IMR-90 (cell line): ENCODE measurements at regions not wholly inside any gene's neighbourhood (a gene's known extent, or its start where the extent isn't known, plus 50 kb on each side); places are given as distances from the start of the nearest gene placed in this dataset.

ENCODE experiments used
- ATAC-seq: fragments of 200-7000 bp; cut with Tn5 transposase; 2 replicates; pipeline ENCODE4 v1.9.1; 2020; ENCODE audit warnings: low read depth, mild to moderate bottlenecking, moderate library complexity
- BruUV-seq: library from RNA; stranded (reverse); fragments of 400-500 nt; replicated peaks from 2 replicates; lab custom pipeline; 2021; lab: Mats Ljungman, UMichigan
- CTCF ChIA-PET: fragments of 300-600 bp; formaldehyde crosslinking; extraction: SDS; loops from one replicate; lab custom pipeline; 2021; ENCODE audit warnings: antibody characterized with exemption; lab: Yijun Ruan, JAX
- POLR2A ChIA-PET: fragments of 300-600 bp; sonication (Branson Sonifier 250); formaldehyde crosslinking; loops from one replicate; lab custom pipeline; 2022; ENCODE audit warnings: antibody characterized with exemption; ENCODE audit not compliant: unreplicated experiment; lab: Charles Lee
- DNase-seq: peaks from one replicate; pipeline ENCODE4 v3.0.0; 2013
- H2AFZ ChIP-seq: replicated peaks from 2 replicates; pipeline ENCODE3; 2013; ENCODE audit warnings: low read length, mild to moderate bottlenecking; ENCODE audit not compliant: poor library complexity
- H2AK5ac ChIP-seq: 2 replicates; pipeline ENCODE4 v1.6.1; 2013; ENCODE audit warnings: low read depth, low read length, inconsistent platforms
- H2AK9ac ChIP-seq: replicated peaks from 2 replicates; pipeline ENCODE3; 2013; ENCODE audit warnings: mild to moderate bottlenecking, low read depth, low read length, moderate library complexity; ENCODE audit not compliant: poor library complexity
- H2BK120ac ChIP-seq: 2 replicates; pipeline ENCODE4 v1.6.1; 2013; ENCODE audit warnings: low read depth, low read length, inconsistent platforms
- H2BK15ac ChIP-seq: 3 replicates; pipeline ENCODE4 v1.6.1; 2013; ENCODE audit warnings: low read depth, low read length, inconsistent platforms
- H2BK20ac ChIP-seq: 2 replicates; pipeline ENCODE4 v1.6.1; 2013; ENCODE audit warnings: low read depth, mild to moderate bottlenecking, inconsistent platforms, low read length, moderate library complexity
- H2BK5ac ChIP-seq: 2 replicates; pipeline ENCODE4 v1.6.1; 2013; ENCODE audit warnings: mild to moderate bottlenecking, low read depth, low read length, inconsistent platforms; ENCODE audit not compliant: poor library complexity, severe bottlenecking
- H3K14ac ChIP-seq: replicated peaks from 2 replicates; pipeline ENCODE4 v1.6.1; 2013; ENCODE audit warnings: low read depth, low read length, inconsistent platforms
- H3K18ac ChIP-seq: 2 replicates; pipeline ENCODE4 v1.6.1; 2013; ENCODE audit warnings: low read depth, low read length, control low read depth
- H3K23ac ChIP-seq: 2 replicates; pipeline ENCODE4 v1.6.1; 2013; ENCODE audit warnings: low read depth, low read length, inconsistent platforms
- H3K27ac ChIP-seq: 2 replicates; pipeline ENCODE4 v1.5.1; 2013; ENCODE audit warnings: mild to moderate bottlenecking, control low read depth, low read length; ENCODE audit not compliant: insufficient read depth
- H3K27me3 ChIP-seq: 2 replicates; pipeline ENCODE4 v1.6.1; 2013; ENCODE audit warnings: low read length; ENCODE audit not compliant: control insufficient read depth, insufficient read depth
- H3K36me3 ChIP-seq: 2 replicates; pipeline ENCODE4 v1.6.1; 2013; ENCODE audit warnings: low read length, mixed read lengths; ENCODE audit not compliant: control insufficient read depth, insufficient read depth
- H3K4ac ChIP-seq: 2 replicates; pipeline ENCODE4 v1.6.1; 2013; ENCODE audit warnings: low read depth, low read length, inconsistent platforms
- H3K4me1 ChIP-seq: 2 replicates; pipeline ENCODE4 v1.6.1; 2013; ENCODE audit warnings: low read length, mixed read lengths; ENCODE audit not compliant: control insufficient read depth, insufficient read depth
- H3K4me2 ChIP-seq: 2 replicates; pipeline ENCODE4 v1.6.1; 2013; ENCODE audit warnings: low read depth, mild to moderate bottlenecking, control low read depth, low read length, moderate library complexity
- H3K4me3 ChIP-seq: 2 replicates; pipeline ENCODE4 v1.5.1; 2013; ENCODE audit warnings: low read depth, mild to moderate bottlenecking, control low read depth, low read length, moderate library complexity; ENCODE audit not compliant: insufficient read depth
- H3K56ac ChIP-seq: 2 replicates; pipeline ENCODE4 v1.6.1; 2013; ENCODE audit warnings: low read length, inconsistent platforms; ENCODE audit not compliant: insufficient read depth; ENCODE audit errors: extremely low read depth
- H3K79me1 ChIP-seq, 2 experiments: 2 replicates each; pipeline ENCODE4 v1.6.1; 2013; ENCODE audit warnings: low read length in 2 of 2, inconsistent platforms in 1 of 2, low read depth in 1 of 2
- H3K9ac ChIP-seq: 2 replicates; pipeline ENCODE4 v1.6.1; 2013; ENCODE audit warnings: low read depth, low read length, control low read depth
- H3K9me1 ChIP-seq: 2 replicates; pipeline ENCODE4 v1.6.1; 2013; ENCODE audit warnings: low read length, inconsistent platforms; ENCODE audit not compliant: insufficient read depth
- H3K9me3 ChIP-seq: 2 replicates; pipeline ENCODE4 v1.6.1; 2013; ENCODE audit warnings: low read length; ENCODE audit not compliant: control insufficient read depth, insufficient read depth
- H4K20me1 ChIP-seq: 2 replicates; pipeline ENCODE4 v1.6.1; 2013; ENCODE audit warnings: low read length, inconsistent platforms; ENCODE audit not compliant: insufficient read depth
- H4K5ac ChIP-seq: 2 replicates; pipeline ENCODE4 v1.6.1; 2013; ENCODE audit warnings: mild to moderate bottlenecking, low read depth, low read length, control low read depth
- H4K8ac ChIP-seq, 2 experiments: 2 replicates each; pipeline ENCODE4 v1.6.1; 2013; ENCODE audit warnings: low read depth in 2 of 2, low read length in 2 of 2, control low read depth in 1 of 2, inconsistent platforms in 1 of 2
- H4K91ac ChIP-seq: 2 replicates; pipeline ENCODE4 v1.6.1; 2013; ENCODE audit warnings: low read depth, low read length, inconsistent platforms; ENCODE audit not compliant: insufficient read depth
- BHLHE40 ChIP-seq: fragments of 150-350 bp; IDR thresholded peaks from 2 replicates; pipeline ENCODE4 v1.6.1; 2016; ENCODE audit warnings: mild to moderate bottlenecking, low read depth, low read length
- CEBPB ChIP-seq: IDR thresholded peaks from 2 replicates; pipeline ENCODE4 v1.6.1; 2012; ENCODE audit warnings: low read depth, low read length, improper control_type of control experiment
- CHD1 ChIP-seq: IDR thresholded peaks from 2 replicates; pipeline ENCODE4 v1.6.1; 2012; ENCODE audit warnings: low read depth, low read length, improper control_type of control experiment
- MAFK ChIP-seq: IDR thresholded peaks from 2 replicates; pipeline ENCODE4 v1.6.1; 2012; ENCODE audit warnings: low read depth, low read length, improper control_type of control experiment
- MAZ ChIP-seq: IDR thresholded peaks from 2 replicates; pipeline ENCODE4 v1.6.1; 2012; ENCODE audit warnings: low read depth, mild to moderate bottlenecking, low read length, improper control_type of control experiment, moderate library complexity, borderline replicate concordance
- MXI1 ChIP-seq: IDR thresholded peaks from 2 replicates; pipeline ENCODE4 v1.6.1; 2012; ENCODE audit warnings: low read depth, mild to moderate bottlenecking, low read length, moderate library complexity, borderline replicate concordance
- NFE2L2 ChIP-seq: fragments of 150-350 bp; IDR thresholded peaks from 2 replicates; pipeline ENCODE4 v1.6.1; 2016; ENCODE audit warnings: low read depth, mild to moderate bottlenecking, low read length
- POLR2A ChIP-seq: IDR thresholded peaks from 2 replicates; pipeline ENCODE4 v1.6.1; 2012; ENCODE audit warnings: mild to moderate bottlenecking, low read depth, low read length
- RAD21 ChIP-seq: IDR thresholded peaks from 2 replicates; pipeline ENCODE4 v1.6.1; 2012; ENCODE audit warnings: low read length, improper control_type of control experiment
- RFX5 ChIP-seq: IDR thresholded peaks from 2 replicates; pipeline ENCODE4 v1.8.0; 2012; ENCODE audit warnings: low read depth, mild to moderate bottlenecking, low read length, moderate library complexity
- SMC3 ChIP-seq: fragments of 150-350 bp; IDR thresholded peaks from 2 replicates; pipeline ENCODE4 v1.6.1; 2016; ENCODE audit warnings: low read depth, mild to moderate bottlenecking, antibody characterized with exemption, low read length, moderate library complexity
- WGBS, 2 experiments: methylation state at CpG; one replicate each; pipeline versions ENCODE4 v1.1.5 to v1.1.7; 2013; ENCODE audit warnings: missing lambda C conversion rate in 2 of 2; ENCODE audit not compliant: insufficient read length in 1 of 2; ENCODE audit errors: extremely low coverage in 2 of 2; 5-methylcytosine and 5-hydroxymethylcytosine counted together
- dilution Hi-C: fragments of 300-500 bp; cut with HindIII; formaldehyde crosslinking; loops from one replicate; pipeline ENCODE4 v1.14.3; 2018; ENCODE audit warnings: low sequenced_read_pairs; ENCODE audit not compliant: unreplicated experiment
- in situ Hi-C: fragments of 300-500 bp; cut with MboI; formaldehyde crosslinking; loops from 3 replicates; pipeline ENCODE4 v1.14.3; 2019; ENCODE audit warnings: low sequenced_read_pairs, inconsistent platforms, mixed read lengths
- intact Hi-C: fragments of 100-400 bp; cut with micrococcal nuclease; formaldehyde crosslinking; loops from 2 replicates; pipeline ENCODE4 v1.10.0; 2022
- TF ChIP-seq, protein P1 (sequence below): fragments of 150-350 bp; IDR thresholded peaks from 2 replicates; pipeline ENCODE4 v1.6.1; 2016; ENCODE audit warnings: low read depth, mild to moderate bottlenecking, low read length, moderate library complexity, borderline replicate concordance

DNA sequence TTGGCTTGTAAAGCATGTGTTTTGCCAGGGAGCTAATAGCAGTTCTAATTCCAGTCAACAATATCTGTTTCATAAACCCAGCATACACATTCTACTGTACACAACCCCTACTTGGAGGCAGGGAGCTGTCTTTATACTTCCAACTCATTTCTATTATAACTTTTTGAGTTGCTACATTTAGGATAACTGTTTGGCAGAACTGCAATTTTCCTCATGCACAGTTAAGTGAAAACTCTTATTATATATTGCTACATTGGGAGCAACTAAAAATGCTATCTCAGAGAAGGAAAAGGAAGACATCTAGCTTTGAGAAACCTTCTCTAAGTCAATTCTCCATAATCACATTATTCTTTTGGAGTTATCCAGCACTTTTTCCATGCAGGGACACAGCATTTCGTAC lies 480.2 kb downstream of the RPS29 start:
- H2BK120ac ChIP-seq: no peak overlapping the region
- no peaks in the 10 kb centered on the region for H3K27me3 ChIP-seq
- no peak overlapping the region for H3K9ac ChIP-seq
- no peak overlapping the region for H2BK5ac ChIP-seq
- H3K18ac ChIP-seq: no peak overlapping the region
- no peaks in the 10 kb centered on the region for H3K36me3 ChIP-seq
- no peaks in the 10 kb centered on the region for H3K9me1 ChIP-seq
- WGBS, 2 experiments: no CpG with 5 or more reads among the region's 1 CpG
- H4K91ac ChIP-seq: no peak overlapping the region
- H2BK20ac ChIP-seq: no peak overlapping the region
- ChIA-PET POLR2A (no interaction called here), CTCF (no interaction called here)
- no peak overlapping the region for H2AK9ac ChIP-seq
- no peak overlapping the region for H3K23ac ChIP-seq
- H2AK5ac ChIP-seq: no peak overlapping the region
- no peak overlapping the region for H3K4me3 ChIP-seq
- no peak overlapping the region for H2BK15ac ChIP-seq
- H4K5ac ChIP-seq: no peak overlapping the region
- no peaks in the 10 kb centered on the region for H3K4me1 ChIP-seq
- TF ChIP-seq RAD21: no peak
- TF ChIP-seq, protein P1, sequence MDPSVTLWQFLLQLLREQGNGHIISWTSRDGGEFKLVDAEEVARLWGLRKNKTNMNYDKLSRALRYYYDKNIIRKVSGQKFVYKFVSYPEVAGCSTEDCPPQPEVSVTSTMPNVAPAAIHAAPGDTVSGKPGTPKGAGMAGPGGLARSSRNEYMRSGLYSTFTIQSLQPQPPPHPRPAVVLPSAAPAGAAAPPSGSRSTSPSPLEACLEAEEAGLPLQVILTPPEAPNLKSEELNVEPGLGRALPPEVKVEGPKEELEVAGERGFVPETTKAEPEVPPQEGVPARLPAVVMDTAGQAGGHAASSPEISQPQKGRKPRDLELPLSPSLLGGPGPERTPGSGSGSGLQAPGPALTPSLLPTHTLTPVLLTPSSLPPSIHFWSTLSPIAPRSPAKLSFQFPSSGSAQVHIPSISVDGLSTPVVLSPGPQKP: no peak
- no peak for TF ChIP-seq BHLHE40
- TF ChIP-seq MXI1: no peak
- TF ChIP-seq POLR2A: no peak
- no peak for TF ChIP-seq MAZ
- no peak for TF ChIP-seq CEBPB
- no peak for TF ChIP-seq MAFK
- no peak for TF ChIP-seq NFE2L2
- no peak for TF ChIP-seq SMC3
- TF ChIP-seq RFX5: no peak
- no peak for TF ChIP-seq CHD1
- no peak overlapping the region for H4K8ac ChIP-seq
- no peaks in the 10 kb centered on the region for H4K20me1 ChIP-seq
- ATAC-seq: no peak
- no peak overlapping the region for H3K4ac ChIP-seq
- H3K56ac ChIP-seq: no peak overlapping the region
- dilution Hi-C loops: no loop called here
- H2AFZ ChIP-seq: no peak overlapping the region
- no peaks in the 10 kb centered on the region for H3K9me3 ChIP-seq
- H3K79me1 ChIP-seq: no peaks in the 10 kb centered on the region
- no peak overlapping the region for H3K4me2 ChIP-seq
- in situ Hi-C loops: no loop called here
- H3K27ac ChIP-seq: no peak overlapping the region
- BruUV-seq: no TSS peak
- intact Hi-C loops: no loop called here
- DNase-seq: no peak
- H3K14ac ChIP-seq: no peak overlapping the region
